NCI-H82 (cell line): ENCODE measurements at regions not wholly inside any gene's neighbourhood (a gene's known extent, or its start where the extent isn't known, plus 50 kb on each side); places are given as distances from the start of the nearest gene placed in this dataset.
"Not testable (repeated sequence)": the region's sequence is repeated elsewhere in the genome, so short reads cannot be mapped to it uniquely, and the experiment has no call there.

Source experiments
- DNase-seq: peaks from one replicate; lab custom pipeline; 2025; lab: John Stamatoyannopoulos, UW

DNA sequence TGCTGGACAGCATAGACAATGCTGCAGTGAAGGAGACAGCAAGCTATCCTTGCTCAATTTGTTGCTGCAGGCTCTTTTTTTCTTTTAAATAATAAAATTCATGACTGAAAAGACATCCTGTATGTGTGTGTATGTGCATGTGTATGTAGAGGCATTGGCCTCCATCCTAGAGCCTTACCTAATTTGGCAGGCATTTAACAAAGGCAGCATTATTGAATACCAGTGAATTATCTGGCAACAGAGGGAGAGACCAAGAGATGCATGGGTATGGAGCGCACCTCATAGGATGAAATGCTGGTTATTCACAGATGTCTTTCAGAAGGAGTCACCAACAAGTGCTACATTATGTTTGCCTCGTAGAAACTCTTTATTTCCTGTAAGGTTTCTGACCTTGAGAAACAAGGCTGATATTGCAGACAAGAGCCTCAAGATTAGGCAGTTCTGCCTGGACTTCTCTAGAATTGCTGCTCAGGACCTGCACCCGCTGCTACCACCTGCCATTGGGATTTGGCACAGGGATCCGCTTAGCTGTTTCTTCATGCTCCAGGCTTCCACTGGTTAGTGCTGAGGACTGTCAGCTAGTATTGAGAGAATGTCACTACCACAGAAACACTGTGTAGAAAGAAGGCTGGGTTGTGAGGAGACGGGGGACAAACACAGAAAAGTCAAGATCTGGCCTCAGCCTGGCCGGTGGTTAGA lies 247.7 kb upstream of the RFX3 start:
- no peak for DNase-seq

DNA sequence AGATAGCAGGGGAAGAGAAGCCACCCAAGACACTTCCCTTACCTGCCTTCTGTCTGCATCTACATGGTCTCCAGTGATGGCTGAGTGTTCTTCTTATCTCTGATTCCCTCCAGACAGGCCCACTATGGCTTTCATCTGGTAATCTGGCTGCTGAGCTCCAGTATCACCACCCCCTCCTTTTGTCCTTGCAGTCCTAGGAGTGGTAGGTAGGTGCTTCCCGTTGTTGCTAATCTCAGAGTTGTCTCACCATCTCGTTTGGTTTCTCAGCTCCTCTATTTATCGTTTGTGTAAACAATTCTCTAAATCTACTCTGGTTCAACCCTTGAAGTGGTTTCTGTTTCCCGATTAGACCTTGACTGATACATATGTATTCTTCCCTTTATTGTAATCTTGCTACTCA lies 243.8 kb upstream of the RFX3 start:
- no peak for DNase-seq

DNA sequence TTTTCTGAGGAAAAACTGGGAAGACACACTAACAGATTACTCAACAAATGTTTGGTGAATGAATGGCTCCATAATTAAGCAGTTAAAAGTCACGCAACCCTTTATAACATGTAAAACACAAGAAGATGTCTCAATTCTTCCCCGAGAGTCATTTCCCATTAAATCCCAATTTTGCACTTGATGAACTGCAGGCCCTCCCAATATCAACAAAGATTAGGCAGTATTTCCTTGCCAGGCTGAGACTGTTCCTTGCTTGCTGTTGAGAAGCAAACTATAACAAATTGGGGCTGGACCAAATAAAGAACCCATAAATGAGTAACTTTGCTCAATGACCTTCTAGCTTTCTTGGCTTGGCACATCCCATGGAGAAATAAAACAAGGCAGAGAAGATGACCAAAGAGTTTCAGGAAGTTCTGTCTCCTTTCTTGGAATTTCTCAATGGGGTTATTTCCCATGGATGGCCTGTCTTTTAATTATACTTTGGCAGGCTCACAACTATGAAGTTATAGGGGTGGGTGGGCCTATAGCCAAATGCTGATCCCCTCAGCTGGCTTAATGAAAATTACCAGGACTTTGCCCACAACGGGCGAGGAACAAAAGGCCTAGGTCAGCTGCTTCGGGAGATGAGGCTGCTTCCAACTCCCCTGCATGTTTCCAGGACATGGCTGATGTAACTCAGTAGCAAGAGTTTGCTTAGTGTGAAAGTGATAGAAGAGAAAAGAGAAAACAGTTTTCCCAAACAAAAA lies 243.1 kb upstream of the RFX3 start:
- no peak for DNase-seq

DNA sequence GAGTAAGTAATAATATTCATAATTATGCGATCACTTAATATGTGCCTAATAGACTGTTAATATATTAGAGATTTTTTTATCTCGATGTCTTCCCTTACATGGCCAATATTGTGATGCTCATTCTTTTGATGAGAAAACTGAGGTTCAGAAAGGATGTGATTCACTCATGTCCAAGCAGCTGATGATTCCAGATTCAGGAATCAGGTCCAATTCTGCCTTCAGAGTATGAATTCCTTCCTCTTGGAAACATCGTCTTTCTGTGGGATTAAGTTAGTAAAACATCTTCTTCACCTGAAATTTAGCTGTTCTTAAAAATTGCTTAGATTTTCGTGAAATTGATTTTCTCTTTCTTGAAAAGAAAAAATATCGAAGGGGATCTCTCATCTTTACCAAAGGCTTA lies 242.5 kb upstream of the RFX3 start:
- no peak for DNase-seq

DNA sequence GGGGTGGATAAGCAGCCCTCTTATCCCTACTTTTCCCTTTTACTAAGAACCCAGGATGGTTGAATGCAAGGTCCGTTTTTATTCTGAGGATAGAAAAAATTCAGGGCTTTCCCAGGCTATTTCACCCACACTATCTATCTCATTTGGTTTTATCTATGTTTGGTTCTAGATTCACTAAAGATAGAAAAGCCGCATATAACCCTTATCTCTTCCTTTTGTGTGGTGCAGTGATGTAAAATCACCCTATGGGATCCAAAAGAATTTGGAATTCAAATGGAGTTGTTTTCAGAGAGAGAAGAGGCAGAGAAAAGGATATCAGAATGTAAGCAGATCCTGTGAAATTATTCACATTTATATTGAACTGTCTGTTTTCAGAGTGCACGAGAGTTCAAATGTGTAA lies 236.3 kb upstream of the RFX3 start:
- DNase-seq = no peak

DNA sequence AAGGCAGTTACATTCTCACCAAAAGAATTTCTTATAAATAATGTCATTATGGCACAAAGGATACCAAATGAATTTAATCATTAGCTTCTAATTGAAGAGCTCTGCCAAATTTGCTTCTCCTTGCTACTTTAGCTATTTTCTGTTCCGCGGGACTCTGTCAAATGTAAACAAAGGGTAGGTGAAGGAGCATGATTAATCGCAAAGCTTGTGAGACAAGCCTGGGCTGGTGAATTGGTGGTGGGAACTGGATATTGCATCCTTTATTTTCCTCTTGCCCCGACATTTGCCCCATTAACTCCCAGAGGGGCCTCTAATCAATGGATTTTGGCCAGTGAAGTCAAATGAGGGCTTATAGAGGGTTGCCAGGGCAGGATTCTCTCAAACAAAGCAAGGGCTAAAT lies 234.2 kb upstream of the RFX3 start:
- peak; percentile 4 for DNase-seq

DNA sequence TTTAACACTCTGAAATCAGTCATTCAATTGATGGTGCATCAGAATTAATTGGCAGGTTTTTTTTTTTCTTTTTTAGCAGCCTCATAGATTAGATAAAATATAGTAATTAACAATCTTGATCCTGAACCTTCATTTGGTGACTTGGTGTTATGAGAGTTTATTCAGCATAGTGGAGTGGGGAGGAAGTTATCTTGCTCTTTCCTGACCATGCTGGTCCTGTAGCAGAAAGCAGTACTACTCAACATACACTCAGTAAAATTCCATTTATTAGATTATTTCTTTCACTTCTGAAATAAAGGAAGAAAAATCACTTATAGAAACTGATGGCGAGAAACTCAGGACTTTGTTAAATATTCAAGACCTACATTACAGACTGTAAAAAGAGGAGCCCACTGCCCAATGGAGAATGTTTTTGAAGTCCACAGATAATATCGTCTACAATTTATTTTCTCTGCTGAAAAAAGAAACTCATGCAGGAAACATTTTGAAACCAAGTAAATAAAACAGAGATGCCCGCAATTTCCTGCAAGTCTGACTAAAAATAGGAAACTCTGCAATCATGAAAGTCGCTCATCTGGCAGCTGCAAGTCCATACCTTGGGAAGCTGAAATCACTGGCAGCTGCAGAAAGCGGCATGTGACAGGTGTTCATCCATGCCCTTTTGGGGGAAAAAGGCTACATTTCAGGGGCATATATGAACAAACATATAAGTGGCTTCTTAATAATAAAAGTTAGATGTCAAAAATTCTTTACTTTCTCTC lies 233.2 kb upstream of the RFX3 start:
- no peak for DNase-seq

DNA sequence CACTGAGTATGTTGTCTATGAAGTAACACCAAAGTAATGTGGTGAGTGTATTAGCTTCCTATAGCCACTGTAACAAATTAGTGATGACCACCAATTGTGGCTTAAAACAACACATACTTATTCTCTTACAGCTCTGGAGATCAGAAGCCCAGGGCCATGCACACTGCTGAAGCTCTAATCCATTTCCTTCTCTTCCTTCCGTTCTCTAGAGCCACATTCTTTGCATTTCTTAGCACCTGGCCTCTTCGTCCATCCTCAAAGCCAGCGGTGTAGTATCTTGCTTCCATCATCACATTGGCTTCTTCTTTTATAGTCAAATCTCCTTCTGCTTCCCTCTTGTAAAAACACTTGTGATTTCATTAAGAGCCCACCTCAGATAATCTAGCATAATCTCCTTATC lies 230.3 kb upstream of the RFX3 start:
- DNase-seq = peak; percentile 1

DNA sequence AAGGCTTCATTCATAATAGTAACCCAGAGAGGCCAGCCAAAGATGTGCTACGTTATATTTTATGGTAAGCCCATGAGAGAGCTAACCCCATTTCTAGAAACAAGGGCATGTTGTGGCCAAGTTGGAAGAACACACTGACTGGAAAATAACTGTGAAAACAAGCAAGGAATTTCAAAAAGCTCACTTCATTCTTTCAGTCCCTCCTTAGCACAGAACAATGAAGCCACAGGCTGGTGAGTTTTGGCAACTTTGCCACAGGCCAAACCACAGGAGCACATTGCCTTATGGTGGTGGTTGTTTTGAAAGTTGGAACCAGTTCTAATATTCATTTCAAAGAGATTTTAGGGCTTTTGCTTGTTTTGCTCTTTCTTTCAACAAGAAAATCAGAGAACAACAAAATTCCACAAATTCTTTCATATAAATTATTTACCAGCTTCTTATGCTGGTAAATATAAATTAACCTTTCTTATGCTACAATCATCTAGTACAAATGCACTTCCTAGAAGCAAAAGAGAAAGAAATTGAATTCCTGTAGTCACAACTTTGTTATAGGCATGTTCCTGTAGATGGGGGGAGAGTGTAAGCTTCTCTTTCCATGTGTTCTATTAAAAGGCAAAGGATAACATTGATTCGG lies 225.4 kb upstream of the RFX3 start:
- DNase-seq = no peak

DNA sequence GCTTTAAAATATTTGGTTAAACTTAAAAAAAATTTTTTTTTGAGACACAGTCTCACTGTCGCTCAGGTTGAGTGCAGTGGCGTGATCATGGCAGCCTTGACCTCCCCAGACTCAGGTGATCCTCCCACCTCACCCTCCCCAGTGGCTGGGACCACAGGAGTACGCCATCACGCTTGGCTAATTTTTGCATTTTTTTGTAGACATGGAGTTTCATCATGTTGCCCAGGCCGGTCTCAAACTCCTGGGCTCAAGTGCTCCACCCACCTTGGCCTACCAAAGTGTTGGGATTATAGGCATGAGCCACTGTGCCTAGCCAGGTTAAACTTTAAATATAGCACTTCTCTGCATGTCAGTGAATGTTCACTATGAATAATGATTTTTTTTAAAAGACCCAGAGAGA lies 224.5 kb upstream of the RFX3 start:
- no peak for DNase-seq

DNA sequence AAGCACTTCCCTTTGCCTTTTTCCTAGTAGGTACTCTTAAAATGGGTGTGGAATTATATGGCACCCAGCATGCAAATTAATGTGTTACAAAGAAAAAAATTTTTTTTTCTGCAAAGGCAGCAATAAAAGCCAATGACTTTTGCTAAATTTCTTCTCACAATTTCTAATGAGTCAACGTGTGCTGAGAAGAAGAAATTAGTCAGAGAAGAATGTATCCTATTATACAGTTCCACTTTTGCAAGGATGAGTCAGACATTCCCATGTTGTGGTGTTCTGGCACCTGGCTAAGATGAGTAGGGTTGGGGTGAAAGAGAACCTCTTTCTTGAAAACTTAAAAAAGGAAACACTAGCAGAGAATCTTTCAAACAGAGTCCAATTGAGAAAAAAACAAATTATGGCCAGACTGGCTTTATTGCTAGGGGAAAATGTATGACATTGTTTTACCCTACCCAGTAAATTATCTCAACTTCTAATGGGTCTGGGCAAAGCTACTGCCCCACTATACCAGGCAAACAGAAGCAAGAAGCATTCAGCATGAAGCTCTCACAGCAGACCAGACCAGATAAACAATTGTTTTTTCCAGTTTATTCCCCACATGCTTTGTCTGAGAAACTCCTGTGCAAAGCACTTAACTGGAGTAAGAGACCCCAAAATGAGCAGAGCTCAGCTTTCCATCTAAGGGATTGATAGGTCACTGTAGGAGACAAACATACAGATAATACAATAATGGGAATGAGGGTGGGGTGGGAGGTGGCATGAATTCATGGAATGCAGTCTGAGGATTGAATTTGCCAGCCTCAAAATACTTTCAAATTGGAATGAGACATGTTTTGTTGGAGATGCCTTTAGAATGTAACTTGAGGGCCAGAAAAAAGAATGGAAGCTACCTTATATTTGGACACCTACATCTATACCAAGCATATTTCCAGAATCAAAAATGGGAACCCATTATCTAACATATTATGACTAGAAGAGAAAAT lies 220.8 kb upstream of the RFX3 start:
- no peak for DNase-seq

DNA sequence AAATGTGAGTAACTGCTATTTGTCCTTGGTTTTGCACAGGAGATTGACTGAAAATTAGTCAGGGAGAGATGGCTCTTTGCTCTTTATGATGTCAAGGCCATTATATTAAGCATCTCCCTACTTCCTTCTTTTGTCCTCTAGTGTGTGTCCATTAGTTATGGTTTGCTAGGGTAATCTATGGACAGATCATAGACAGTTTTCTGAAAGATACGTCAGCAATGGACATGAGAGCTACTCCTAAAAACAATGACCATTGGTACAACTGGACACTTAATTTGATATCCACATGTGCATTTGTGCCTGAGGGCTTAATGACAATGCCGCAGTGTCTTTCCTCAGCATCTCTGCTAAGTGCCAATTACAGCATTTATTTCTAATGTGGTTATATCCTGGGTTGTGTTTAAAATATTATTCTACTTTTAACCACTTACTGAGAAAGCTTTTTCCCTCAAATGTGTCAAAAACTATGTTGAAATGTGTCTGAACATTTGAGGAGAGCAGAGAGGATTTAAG lies 218.2 kb upstream of the RFX3 start:
- DNase-seq = no peak

DNA sequence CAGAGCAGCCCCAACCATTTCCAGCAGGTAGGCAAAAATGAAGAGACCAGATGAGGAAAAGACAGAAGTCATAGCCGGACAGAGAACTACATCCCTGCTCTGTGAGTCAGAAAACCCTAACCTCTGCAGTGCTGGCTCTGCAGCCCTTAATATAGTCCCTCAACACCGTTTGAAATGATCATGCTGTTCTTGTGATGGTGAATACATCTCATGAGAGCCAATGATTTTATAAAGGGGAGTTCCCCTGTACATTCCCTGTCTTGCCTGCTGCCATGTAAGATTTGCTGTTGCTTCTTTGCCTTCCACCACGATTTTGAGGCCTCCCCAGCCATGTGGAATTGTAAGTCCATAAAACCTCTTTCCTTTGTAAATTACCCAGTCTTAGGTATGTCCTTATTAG lies 216.8 kb upstream of the RFX3 start:
- no peak for DNase-seq

DNA sequence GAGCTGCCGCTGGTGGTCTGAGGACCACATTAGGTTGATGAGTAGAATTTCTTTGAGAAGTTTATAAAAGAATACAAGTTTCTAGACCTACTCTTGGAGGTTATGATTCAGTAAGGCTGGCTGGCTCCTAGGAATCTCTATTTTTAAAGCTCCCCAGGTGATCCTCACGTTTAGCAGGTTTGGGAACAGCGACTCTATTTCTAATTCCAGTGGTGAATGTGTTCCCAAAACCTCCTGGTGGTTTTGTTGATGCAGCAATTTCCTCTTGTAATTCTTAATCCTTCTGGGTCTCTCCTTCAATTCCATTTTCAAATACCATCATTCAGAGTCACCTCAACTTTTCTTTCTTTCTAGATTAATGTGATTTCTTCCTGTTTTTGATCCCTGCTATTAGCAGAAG lies 215.9 kb upstream of the RFX3 start:
- DNase-seq = no peak

DNA sequence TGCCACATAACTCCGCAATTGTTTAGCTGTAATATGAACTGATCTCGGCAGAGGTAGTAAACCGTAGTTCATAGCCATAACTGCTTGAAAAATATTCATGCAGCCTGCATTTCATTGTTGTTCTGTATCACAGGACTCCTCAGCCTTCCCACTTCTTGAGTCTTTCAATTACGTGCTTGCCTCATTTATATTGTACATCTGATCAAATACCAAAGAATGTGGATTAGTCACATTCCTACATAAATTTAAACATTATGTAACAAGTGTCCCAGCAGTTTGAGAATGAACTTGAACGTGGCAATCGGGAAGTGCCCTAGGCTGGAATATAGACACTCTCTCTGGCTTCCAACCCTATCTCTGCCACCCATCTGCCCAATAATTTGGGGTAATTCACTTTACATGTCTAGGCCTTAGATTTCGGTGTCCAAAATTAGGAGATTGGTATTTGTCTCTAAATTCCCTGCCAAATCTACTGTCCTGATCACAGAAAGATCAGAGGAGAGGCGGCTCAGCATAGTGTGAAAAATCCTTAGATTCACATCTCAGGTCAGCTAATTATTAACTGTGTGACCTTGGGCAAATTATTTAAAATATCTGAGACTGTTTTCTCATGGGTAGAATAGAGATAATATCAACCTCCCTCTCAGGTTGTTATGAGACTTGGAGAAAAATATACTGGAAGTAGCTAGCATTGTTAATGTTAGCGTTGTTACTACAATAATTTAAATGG lies 215.1 kb upstream of the RFX3 start:
- no peak for DNase-seq

DNA sequence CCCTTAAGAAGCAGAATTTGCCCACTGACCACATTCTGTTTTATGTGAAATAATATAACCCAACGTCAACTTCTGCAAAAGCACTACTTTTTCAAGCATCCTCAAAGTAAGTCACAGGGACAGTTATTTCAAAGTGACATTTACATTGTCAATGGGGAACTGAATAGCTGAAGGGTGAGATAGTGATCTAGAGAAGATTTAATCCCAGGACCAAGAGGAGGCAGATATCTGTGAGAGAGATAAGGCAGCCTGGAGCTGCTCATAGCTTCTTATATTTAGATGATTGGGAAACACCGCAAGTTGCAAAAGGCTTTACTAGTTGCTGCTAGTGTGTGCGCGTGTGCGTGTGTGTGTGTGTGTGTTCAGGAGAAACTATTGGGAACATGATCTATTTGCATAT lies 210.4 kb upstream of the RFX3 start:
- DNase-seq = no peak

DNA sequence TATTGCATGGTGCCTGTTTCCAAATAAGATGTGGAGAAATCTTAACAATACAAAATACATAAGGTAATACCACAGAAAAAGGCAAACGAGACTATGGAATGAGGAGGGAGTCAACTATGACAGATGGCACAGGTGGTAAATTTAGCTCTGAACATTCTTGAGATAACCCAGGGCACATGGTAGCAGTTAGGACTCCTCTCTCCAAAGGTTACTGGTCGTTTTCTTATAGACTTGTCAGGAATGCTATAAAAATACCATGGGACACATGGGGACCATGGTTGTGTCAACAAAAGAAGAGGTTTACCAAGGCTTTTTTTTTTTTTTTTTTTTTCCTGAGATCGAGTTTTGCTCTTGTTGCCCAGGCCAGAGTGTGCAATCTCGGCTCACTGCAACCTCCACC lies 209.4 kb upstream of the RFX3 start:
- DNase-seq = no peak

DNA sequence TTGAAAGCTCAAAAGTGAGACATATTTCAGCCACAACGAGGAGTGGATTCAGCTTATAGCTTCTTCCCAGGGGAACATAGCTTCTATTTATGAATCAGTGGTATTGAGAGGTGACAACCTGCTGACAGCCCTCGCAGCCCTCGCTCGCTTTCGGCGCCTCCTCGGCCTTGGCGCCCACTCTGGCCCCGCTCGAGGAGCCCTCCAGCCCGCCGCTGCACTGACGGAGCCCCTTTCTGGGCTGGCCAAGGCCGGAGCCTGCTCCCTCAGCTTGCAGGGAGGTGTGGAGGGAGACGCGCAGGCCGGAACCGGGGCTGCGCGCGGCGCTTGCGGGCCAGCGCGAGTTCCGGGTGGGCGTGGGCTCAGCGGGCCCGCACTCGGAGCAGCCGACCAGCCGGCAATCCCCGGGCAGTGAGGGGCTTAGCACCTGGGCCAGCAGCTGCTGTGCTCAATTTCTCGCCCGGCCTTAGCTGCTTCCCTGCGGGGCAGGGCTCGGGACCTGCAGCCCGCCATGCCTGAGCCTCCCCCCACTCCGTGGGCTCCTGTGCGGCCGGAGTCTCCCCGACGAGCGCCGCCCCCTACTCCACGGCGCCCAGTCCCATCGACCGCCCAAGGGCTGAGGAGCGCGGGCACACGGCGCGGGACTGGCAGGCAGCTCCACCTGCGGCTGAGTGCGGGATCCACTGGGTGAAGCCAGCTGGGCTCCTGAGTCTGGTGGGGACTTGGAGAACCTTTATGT lies 207.9 kb upstream of the RFX3 start:
- not testable (repeated sequence) for DNase-seq

DNA sequence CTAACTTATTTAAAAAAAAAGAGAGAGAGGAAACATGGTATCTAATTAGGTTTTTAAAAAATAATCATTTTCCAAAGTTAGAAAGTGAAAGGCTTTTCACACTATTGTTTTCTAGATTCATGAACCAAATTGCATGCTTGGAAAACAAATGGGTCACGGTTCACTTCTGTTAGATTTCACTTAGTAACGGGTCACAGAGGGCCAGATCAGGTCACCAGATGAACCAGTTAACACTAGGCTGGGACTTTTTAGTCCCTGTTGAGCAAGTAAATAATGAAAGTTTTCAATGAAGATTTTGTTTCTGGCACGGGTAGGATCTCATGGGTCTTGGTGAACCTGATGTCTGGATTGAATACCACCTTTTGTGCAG lies 207.2 kb upstream of the RFX3 start:
- DNase-seq = no peak
